ENCODE measurements at regions not wholly inside any gene's neighbourhood (a gene's known extent, or its start where the extent isn't known, plus 50 kb on each side); places are given as distances from the start of the nearest gene placed in this dataset.

GRCh38 chr13:104310861-104311260 is 1244.6 kb upstream of the SLC10A2 start:
- no peak for DNase-seq (ENCODE audit: low read depth)
- H3K4me3 ChIP-seq (ENCODE audit: low read length): no peak overlapping the region
- H3K9ac ChIP-seq (ENCODE audit: low read length): no peak overlapping the region
- no peaks in the 10 kb centered on the region for H3K36me3 ChIP-seq (ENCODE audit: control insufficient read depth, insufficient read depth, low read length, severe bottlenecking)
- H3K4me1 ChIP-seq (ENCODE audit: control insufficient read depth, insufficient read depth, low read length): peaks cover 2% of the 10 kb centered on the region
- no peaks in the 10 kb centered on the region for H3K27me3 ChIP-seq (replicated peaks; ENCODE audit: control insufficient read depth, insufficient read depth, low read length)
- no peaks in the 10 kb centered on the region for H3K9me3 ChIP-seq (ENCODE audit: control insufficient read depth, low read length)

GRCh38 chr13:104309431-104309830 is 1243.2 kb upstream of the SLC10A2 start:
- no peak overlapping the region for H3K4me3 ChIP-seq (ENCODE audit: low read length)
- H3K27me3 ChIP-seq (replicated peaks; ENCODE audit: control insufficient read depth, insufficient read depth, low read length): no peaks in the 10 kb centered on the region
- no peak overlapping the region for H3K9ac ChIP-seq (ENCODE audit: low read length)
- H3K36me3 ChIP-seq (ENCODE audit: control insufficient read depth, insufficient read depth, low read length, severe bottlenecking): no peaks in the 10 kb centered on the region
- no peak for DNase-seq (ENCODE audit: low read depth)
- H3K9me3 ChIP-seq (ENCODE audit: control insufficient read depth, low read length): no peaks in the 10 kb centered on the region
- H3K4me1 ChIP-seq (ENCODE audit: control insufficient read depth, insufficient read depth, low read length): no peaks in the 10 kb centered on the region

GRCh38 chr13:104301171-104301975 is 1235.2 kb upstream of the SLC10A2 start:
- no peak overlapping the region for H3K9ac ChIP-seq (ENCODE audit: low read length)
- no peaks in the 10 kb centered on the region for H3K36me3 ChIP-seq (ENCODE audit: control insufficient read depth, insufficient read depth, low read length, severe bottlenecking)
- H3K4me3 ChIP-seq (ENCODE audit: low read length): no peak overlapping the region
- no peaks in the 10 kb centered on the region for H3K9me3 ChIP-seq (ENCODE audit: control insufficient read depth, low read length)
- DNase-seq (ENCODE audit: low read depth): no peak
- peaks cover 11% of the 10 kb centered on the region for H3K4me1 ChIP-seq (ENCODE audit: control insufficient read depth, insufficient read depth, low read length)
- H3K27me3 ChIP-seq (replicated peaks; ENCODE audit: control insufficient read depth, insufficient read depth, low read length): no peaks in the 10 kb centered on the region

GRCh38 chr13:104297075-104297474 is 1230.9 kb upstream of the SLC10A2 start:
- Histone ChIP-seq H3K9ac (ENCODE audit: low read length) (no peak overlapping the region), H3K9me3 (ENCODE audit: control insufficient read depth, low read length) (no peaks in the 10 kb centered on the region), H3K4me3 (ENCODE audit: low read length) (no peak overlapping the region), H3K27me3 (replicated peaks; ENCODE audit: control insufficient read depth, insufficient read depth, low read length) (no peaks in the 10 kb centered on the region), H3K36me3 (ENCODE audit: control insufficient read depth, insufficient read depth, low read length, severe bottlenecking) (no peaks in the 10 kb centered on the region), H3K4me1 (ENCODE audit: control insufficient read depth, insufficient read depth, low read length) (peaks cover 16% of the 10 kb centered on the region)
- DNase-seq (ENCODE audit: low read depth): no peak

- H3K36me3 ChIP-seq (ENCODE audit: control insufficient read depth, insufficient read depth, low read length, severe bottlenecking): no peaks in the 10 kb centered on the region
- no peaks in the 10 kb centered on the region for H3K9me3 ChIP-seq (ENCODE audit: control insufficient read depth, low read length)
- H3K4me1 ChIP-seq (ENCODE audit: control insufficient read depth, insufficient read depth, low read length): peaks cover 16% of the 10 kb centered on the region
- DNase-seq (ENCODE audit: low read depth): no peak
- no peak overlapping the region for H3K4me3 ChIP-seq (ENCODE audit: low read length)
- no peaks in the 10 kb centered on the region for H3K27me3 ChIP-seq (replicated peaks; ENCODE audit: control insufficient read depth, insufficient read depth, low read length)
- H3K9ac ChIP-seq (ENCODE audit: low read length): no peak overlapping the region
Measured at GRCh38 chr13:104296286-104296685, 1230.1 kb upstream of the SLC10A2 start.

GRCh38 chr13:104295537-104295936 is 1229.3 kb upstream of the SLC10A2 start:
- no peaks in the 10 kb centered on the region for H3K36me3 ChIP-seq (ENCODE audit: control insufficient read depth, insufficient read depth, low read length, severe bottlenecking)
- no peak overlapping the region for H3K4me3 ChIP-seq (ENCODE audit: low read length)
- no peaks in the 10 kb centered on the region for H3K9me3 ChIP-seq (ENCODE audit: control insufficient read depth, low read length)
- no peak overlapping the region for H3K9ac ChIP-seq (ENCODE audit: low read length)
- DNase-seq (ENCODE audit: low read depth): no peak
- peaks cover 16% of the 10 kb centered on the region for H3K4me1 ChIP-seq (ENCODE audit: control insufficient read depth, insufficient read depth, low read length)
- H3K27me3 ChIP-seq (replicated peaks; ENCODE audit: control insufficient read depth, insufficient read depth, low read length): no peaks in the 10 kb centered on the region

GRCh38 chr13:104289400-104289799 is 1223.2 kb upstream of the SLC10A2 start:
- Histone ChIP-seq H3K9me3 (ENCODE audit: control insufficient read depth, low read length) (no peaks in the 10 kb centered on the region), H3K4me1 (ENCODE audit: control insufficient read depth, insufficient read depth, low read length) (no peaks in the 10 kb centered on the region), H3K9ac (ENCODE audit: low read length) (no peak overlapping the region), H3K4me3 (ENCODE audit: low read length) (no peak overlapping the region), H3K36me3 (ENCODE audit: control insufficient read depth, insufficient read depth, low read length, severe bottlenecking) (no peaks in the 10 kb centered on the region), H3K27me3 (replicated peaks; ENCODE audit: control insufficient read depth, insufficient read depth, low read length) (no peaks in the 10 kb centered on the region)
- no peak for DNase-seq (ENCODE audit: low read depth)

GRCh38 chr13:104288496-104288895 is 1222.3 kb upstream of the SLC10A2 start:
- DNase-seq (ENCODE audit: low read depth): no peak
- Histone ChIP-seq H3K9ac (ENCODE audit: low read length) (no peak overlapping the region), H3K36me3 (ENCODE audit: control insufficient read depth, insufficient read depth, low read length, severe bottlenecking) (no peaks in the 10 kb centered on the region), H3K4me3 (ENCODE audit: low read length) (no peak overlapping the region), H3K4me1 (ENCODE audit: control insufficient read depth, insufficient read depth, low read length) (no peaks in the 10 kb centered on the region), H3K9me3 (ENCODE audit: control insufficient read depth, low read length) (no peaks in the 10 kb centered on the region), H3K27me3 (replicated peaks; ENCODE audit: control insufficient read depth, insufficient read depth, low read length) (no peaks in the 10 kb centered on the region)

- H3K27me3 ChIP-seq (replicated peaks; ENCODE audit: control insufficient read depth, insufficient read depth, low read length): no peaks in the 10 kb centered on the region
- no peak overlapping the region for H3K4me3 ChIP-seq (ENCODE audit: low read length)
- H3K4me1 ChIP-seq (ENCODE audit: control insufficient read depth, insufficient read depth, low read length): no peaks in the 10 kb centered on the region
- no peak for DNase-seq (ENCODE audit: low read depth)
- H3K9ac ChIP-seq (ENCODE audit: low read length): no peak overlapping the region
- H3K9me3 ChIP-seq (ENCODE audit: control insufficient read depth, low read length): no peaks in the 10 kb centered on the region
- H3K36me3 ChIP-seq (ENCODE audit: control insufficient read depth, insufficient read depth, low read length, severe bottlenecking): no peaks in the 10 kb centered on the region
Measured at GRCh38 chr13:104286566-104287290, 1220.5 kb upstream of the SLC10A2 start.

- H3K36me3 ChIP-seq (ENCODE audit: control insufficient read depth, insufficient read depth, low read length, severe bottlenecking): no peaks in the 10 kb centered on the region
- H3K27me3 ChIP-seq (replicated peaks; ENCODE audit: control insufficient read depth, insufficient read depth, low read length): no peaks in the 10 kb centered on the region
- H3K9ac ChIP-seq (ENCODE audit: low read length): no peak overlapping the region
- no peaks in the 10 kb centered on the region for H3K4me1 ChIP-seq (ENCODE audit: control insufficient read depth, insufficient read depth, low read length)
- DNase-seq (ENCODE audit: low read depth): no peak
- H3K9me3 ChIP-seq (ENCODE audit: control insufficient read depth, low read length): no peaks in the 10 kb centered on the region
- no peak overlapping the region for H3K4me3 ChIP-seq (ENCODE audit: low read length)
Measured at GRCh38 chr13:104281910-104282309, 1215.7 kb upstream of the SLC10A2 start.

- no peaks in the 10 kb centered on the region for H3K9me3 ChIP-seq (ENCODE audit: control insufficient read depth, low read length)
- no peak overlapping the region for H3K9ac ChIP-seq (ENCODE audit: low read length)
- no peaks in the 10 kb centered on the region for H3K36me3 ChIP-seq (ENCODE audit: control insufficient read depth, insufficient read depth, low read length, severe bottlenecking)
- DNase-seq (ENCODE audit: low read depth): no peak
- H3K4me3 ChIP-seq (ENCODE audit: low read length): no peak overlapping the region
- no peaks in the 10 kb centered on the region for H3K27me3 ChIP-seq (replicated peaks; ENCODE audit: control insufficient read depth, insufficient read depth, low read length)
- no peaks in the 10 kb centered on the region for H3K4me1 ChIP-seq (ENCODE audit: control insufficient read depth, insufficient read depth, low read length)
Measured at GRCh38 chr13:104270731-104271130, 1204.5 kb upstream of the SLC10A2 start.

Data from adipocyte (in vitro differentiated cells).